H1 (cell line): ENCODE measurements at regions not wholly inside any gene's neighbourhood (a gene's known extent, or its start where the extent isn't known, plus 50 kb on each side); places are given as distances from the start of the nearest gene placed in this dataset.

ENCODE experiments used
- EGR1 ChIP-seq: IDR thresholded peaks from 2 replicates; pipeline ENCODE4 v1.6.1; 2011; ENCODE audit warnings: low read depth, low read length, borderline replicate concordance
- FOSL1 ChIP-seq: IDR thresholded peaks from 2 replicates; pipeline ENCODE4 v1.6.1; 2011; ENCODE audit warnings: mild to moderate bottlenecking, low read depth, low read length, moderate library complexity; ENCODE audit not compliant: insufficient read depth
- JUN ChIP-seq: IDR thresholded peaks from 2 replicates; pipeline ENCODE4 v1.6.1; 2011; ENCODE audit warnings: low read depth, mild to moderate bottlenecking, improper control_type of control experiment, low read length
- NRF1 ChIP-seq: IDR thresholded peaks from 2 replicates; pipeline ENCODE4 v1.6.1; 2011; ENCODE audit warnings: mild to moderate bottlenecking, low read depth, low read length, improper control_type of control experiment
- POLR2A ChIP-seq, 2 experiments: IDR thresholded peaks; 1 replicate in 1 of 2; 2 replicates in 1 of 2; pipeline ENCODE4 v1.6.1; 2011; ENCODE audit warnings: low read depth in 2 of 2, low read length in 2 of 2, mild to moderate bottlenecking in 2 of 2; ENCODE audit errors: control extremely low read depth in 1 of 2
- ZNF274 ChIP-seq: IDR thresholded peaks from 2 replicates; pipeline ENCODE4 v1.7.0; 2012; ENCODE audit warnings: low read length, borderline replicate concordance; ENCODE audit errors: extremely low read depth

- no peak for TF ChIP-seq EGR1
- TF ChIP-seq JUN, result no peak
- TF ChIP-seq NRF1, result no peak
- no peak for TF ChIP-seq ZNF274
- TF ChIP-seq POLR2A (IDR thresholded peaks at IDR 0.05; ENCODE audit: control extremely low read depth in 1 of 2, low read depth in 2 of 2, low read length in 2 of 2), result no peak
- no peak for TF ChIP-seq FOSL1
Observed at GRCh38 chr6:4336084-4336483, 200.7 kb upstream of the ECI2 start.
